22Rv1 (cell line): ENCODE measurements at regions not wholly inside any gene's neighbourhood (a gene's known extent, or its start where the extent isn't known, plus 50 kb on each side); places are given as distances from the start of the nearest gene placed in this dataset.
"Not testable (repeated sequence)": the region's sequence is repeated elsewhere in the genome, so short reads cannot be mapped to it uniquely, and the experiment has no call there.

Experiments
- H3K27ac ChIP-seq: fragments of 450-650 bp; 2 replicates; pipeline ENCODE4 v1.5.1; 2017
- ZFX ChIP-seq: fragments of 450-650 bp; IDR thresholded peaks from 2 replicates; pipeline ENCODE4 v1.6.1; 2017; ENCODE audit warnings: antibody characterized with exemption, borderline replicate concordance
- TF ChIP-seq, protein P1 (sequence below): fragments of 450-650 bp; IDR thresholded peaks from 2 replicates; pipeline ENCODE4 v1.5.1; 2017; ENCODE audit warnings: mild to moderate bottlenecking

DNA sequence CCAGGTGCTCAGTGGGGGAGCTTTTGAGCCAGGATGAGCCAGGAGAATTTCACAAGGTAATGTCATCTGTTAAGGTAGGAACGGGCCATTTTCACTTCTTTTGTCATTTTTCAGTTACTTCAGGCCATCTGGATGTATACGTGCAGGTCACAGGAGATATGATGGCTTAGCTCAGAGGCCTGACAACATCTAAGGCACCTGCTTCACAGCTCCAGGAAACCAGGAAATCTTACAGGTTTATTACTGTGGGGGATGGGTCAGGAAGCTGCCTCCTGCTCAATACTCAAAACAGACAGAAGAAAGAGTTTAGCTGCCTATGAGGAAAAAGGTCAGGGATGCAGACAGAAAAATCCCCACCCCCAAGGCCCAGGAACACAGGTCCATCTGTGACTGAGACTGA, 364.3 kb upstream of the LRP1B start:
- no peak for TF ChIP-seq ZFX
- TF ChIP-seq, protein P1, sequence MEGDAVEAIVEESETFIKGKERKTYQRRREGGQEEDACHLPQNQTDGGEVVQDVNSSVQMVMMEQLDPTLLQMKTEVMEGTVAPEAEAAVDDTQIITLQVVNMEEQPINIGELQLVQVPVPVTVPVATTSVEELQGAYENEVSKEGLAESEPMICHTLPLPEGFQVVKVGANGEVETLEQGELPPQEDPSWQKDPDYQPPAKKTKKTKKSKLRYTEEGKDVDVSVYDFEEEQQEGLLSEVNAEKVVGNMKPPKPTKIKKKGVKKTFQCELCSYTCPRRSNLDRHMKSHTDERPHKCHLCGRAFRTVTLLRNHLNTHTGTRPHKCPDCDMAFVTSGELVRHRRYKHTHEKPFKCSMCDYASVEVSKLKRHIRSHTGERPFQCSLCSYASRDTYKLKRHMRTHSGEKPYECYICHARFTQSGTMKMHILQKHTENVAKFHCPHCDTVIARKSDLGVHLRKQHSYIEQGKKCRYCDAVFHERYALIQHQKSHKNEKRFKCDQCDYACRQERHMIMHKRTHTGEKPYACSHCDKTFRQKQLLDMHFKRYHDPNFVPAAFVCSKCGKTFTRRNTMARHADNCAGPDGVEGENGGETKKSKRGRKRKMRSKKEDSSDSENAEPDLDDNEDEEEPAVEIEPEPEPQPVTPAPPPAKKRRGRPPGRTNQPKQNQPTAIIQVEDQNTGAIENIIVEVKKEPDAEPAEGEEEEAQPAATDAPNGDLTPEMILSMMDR: no peak
- no peak overlapping the region for H3K27ac ChIP-seq

DNA sequence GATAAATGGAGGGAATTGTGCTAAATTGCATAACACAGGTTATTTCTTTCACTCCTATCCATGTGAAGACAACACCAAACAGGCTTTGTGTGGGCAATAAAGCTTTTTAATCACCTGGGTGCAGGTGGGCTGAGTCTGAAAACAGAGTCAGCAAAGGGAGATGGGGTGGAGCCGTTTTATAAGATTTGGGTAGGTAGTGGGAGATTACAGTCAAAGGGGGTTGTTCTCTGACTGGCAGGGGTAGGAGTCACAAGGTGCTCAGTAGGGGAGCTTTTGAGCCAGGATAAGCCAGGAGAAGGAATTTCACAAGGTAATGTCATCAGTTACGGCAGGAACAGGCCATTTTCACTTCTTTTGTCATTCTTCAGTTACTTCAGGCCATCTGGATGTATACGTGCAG, 358.8 kb upstream of the LRP1B start:
- H3K27ac ChIP-seq: not testable (repeated sequence)

DNA sequence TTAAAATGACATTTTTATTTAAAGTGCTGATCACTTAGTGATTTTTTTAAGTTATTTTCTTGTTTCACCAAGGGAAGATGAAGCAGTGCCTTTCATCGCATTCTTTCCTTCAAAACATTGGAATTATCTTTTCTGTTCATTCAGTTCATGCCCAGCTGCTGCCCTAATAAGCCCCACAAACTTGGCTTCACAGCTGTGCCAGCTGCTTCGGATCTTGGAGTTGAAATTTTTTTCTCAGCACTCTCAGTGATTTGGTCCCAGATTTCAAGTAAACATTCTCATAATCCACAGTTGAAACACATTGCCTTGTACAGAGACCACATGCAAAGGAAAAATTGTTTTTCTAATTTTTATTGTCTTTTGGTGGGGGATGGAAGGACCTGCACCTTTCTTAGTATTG, 353.3 kb upstream of the LRP1B start:
- H3K27ac ChIP-seq: no peak overlapping the region
- no peak for TF ChIP-seq ZFX
- TF ChIP-seq, protein P1: no peak

DNA sequence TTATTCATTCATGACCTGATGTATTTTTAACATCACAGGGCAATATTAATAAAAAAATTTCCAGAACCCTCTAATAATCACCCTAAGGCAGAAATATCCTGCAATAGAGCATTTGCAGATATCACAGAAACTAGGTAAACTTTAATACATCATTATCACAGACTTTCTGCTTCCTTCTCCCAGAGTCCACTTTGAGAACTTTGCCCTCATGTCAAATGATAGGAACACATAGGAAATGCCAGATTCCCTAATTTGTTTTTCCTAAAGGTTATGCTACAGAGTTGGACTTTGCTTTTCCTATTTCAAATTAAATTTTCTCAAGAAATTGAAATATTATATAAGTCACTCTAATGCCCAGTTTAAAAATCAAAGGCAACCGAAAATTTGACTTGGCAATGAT, 352.8 kb upstream of the LRP1B start:
- no peak for TF ChIP-seq ZFX
- TF ChIP-seq, protein P1: no peak
- H3K27ac ChIP-seq: no peak overlapping the region

DNA sequence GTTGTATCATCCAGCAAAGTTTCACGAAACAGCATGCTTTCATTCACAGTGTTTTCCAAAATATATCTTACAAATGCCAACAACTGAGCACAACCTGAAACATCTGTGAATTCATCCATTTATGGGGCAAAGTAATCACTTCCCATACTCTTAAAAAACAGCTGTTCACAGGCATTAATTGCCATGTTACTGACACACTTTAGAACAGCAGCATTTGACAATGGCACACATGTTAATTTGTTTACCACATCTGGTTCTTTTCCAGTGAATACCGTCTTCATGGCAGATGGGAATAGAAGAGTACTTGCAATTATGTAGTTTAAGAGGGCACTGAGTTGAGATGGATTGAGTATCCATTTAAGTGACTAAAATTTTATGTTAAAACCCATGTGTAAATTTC, 347.4 kb upstream of the LRP1B start:
- H3K27ac ChIP-seq: no peak overlapping the region
- TF ChIP-seq, protein P1: no peak
- TF ChIP-seq ZFX: no peak

DNA sequence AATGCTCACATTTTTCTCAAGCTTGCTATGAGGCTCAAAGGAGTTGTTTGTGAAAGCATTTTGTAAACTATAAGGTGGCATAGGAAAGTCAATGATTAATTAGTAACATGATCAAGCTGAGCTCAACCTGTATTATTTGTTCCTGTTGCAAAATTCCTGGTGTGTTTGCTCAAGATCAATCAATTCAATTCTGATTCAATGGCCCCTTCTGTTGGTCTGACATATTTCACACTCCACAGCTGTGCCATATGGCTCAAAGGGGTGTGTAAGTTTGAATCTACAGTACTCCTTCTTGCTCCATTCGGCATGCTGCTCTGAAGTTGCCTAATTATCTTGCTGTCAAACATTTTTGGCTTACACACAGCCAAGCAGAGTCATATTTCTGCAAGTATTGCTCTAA, 341.6 kb upstream of the LRP1B start:
- H3K27ac ChIP-seq: peak overlapping the region; percentile 25; the same call in 1 of the 2 replicates

DNA sequence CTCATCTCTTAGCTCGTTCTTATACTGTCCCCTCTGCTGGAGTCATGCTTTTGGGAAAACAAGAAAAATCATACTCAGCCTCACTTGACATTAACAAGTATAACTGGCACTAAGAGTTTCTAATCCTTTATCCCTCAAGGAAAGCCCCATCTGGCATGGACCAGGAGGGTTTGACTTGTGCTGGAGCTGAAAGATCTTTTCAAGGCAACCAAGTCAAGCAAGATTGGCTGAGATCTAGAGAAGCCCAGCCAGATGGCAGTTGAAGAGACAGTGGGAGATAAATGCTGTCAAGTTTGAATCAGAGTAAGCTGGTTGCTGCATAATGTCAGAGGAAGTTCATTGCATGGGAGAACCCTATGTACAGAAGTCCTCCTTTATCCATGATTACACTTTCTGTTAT, 336.5 kb upstream of the LRP1B start:
- TF ChIP-seq ZFX: no peak
- TF ChIP-seq, protein P1: no peak
- no peak overlapping the region for H3K27ac ChIP-seq

More for the DNA sequence above, 341.6 kb upstream of the LRP1B start:
- TF ChIP-seq ZFX: no peak
- TF ChIP-seq, protein P1: no peak

DNA sequence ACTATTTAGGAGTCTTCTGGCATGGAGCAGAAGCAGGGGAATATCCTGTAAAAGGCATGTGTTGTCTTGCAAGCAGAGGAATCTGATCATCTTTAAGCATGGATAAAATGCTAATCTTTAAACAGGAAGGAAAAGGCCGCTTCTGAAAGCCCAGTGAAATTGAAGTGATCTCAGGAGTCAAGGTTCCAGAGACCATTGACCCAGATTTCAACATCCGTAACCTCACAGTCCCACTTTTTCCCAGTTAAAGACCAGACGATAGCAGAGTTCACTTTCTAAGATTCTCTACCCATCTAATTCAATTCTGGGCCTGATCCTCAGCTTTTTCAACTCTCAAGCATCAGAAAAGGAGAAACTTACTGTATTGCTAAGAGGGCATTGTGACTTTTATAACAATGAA, 332.2 kb upstream of the LRP1B start:
- TF ChIP-seq, protein P1: no peak
- no peak for TF ChIP-seq ZFX
- no peak overlapping the region for H3K27ac ChIP-seq
